Spleen (tissue), 11 donors: ENCODE measurements at regions not wholly inside any gene's neighbourhood (a gene's known extent, or its start where the extent isn't known, plus 50 kb on each side); places are given as distances from the start of the nearest gene placed in this dataset.

ENCODE experiments used
- DNase-seq: peaks from one replicate; pipeline ENCODE4 v3.0.0-alpha.2; 2020
- H3K27ac ChIP-seq, 8 donors: fragments of 200-600 bp; sonication (generic) in 7 of 8; 1 replicate in 4 of 8; 2 replicates in 4 of 8; pipeline versions ENCODE4 v1.5.0 to v1.8.0; 2016 to 2021; ENCODE audit warnings: inconsistent platforms in 4 of 8, mild to moderate bottlenecking in 4 of 8, moderate library complexity in 1 of 8
- H3K27me3 ChIP-seq, 7 donors: fragments of 200-600 bp; sonication (generic) in 6 of 7; replicated peaks in 1 of 7; 1 replicate in 4 of 7; 2 replicates in 3 of 7; pipeline versions ENCODE4 v1.5.0 to v1.8.0; 2016 to 2021; ENCODE audit warnings: inconsistent platforms in 3 of 7, mild to moderate bottlenecking in 1 of 7
- H3K36me3 ChIP-seq, 6 donors: fragments of 200-600 bp; sonication (generic) in 5 of 6; 1 replicate in 4 of 6; 2 replicates in 2 of 6; pipeline versions ENCODE4 v1.5.0 to v1.8.0; 2016 to 2021; ENCODE audit warnings: inconsistent platforms in 2 of 6
- H3K4me1 ChIP-seq, 6 donors: fragments of 200-600 bp; sonication (generic) in 5 of 6; 1 replicate in 3 of 6; 2 replicates in 3 of 6; pipeline versions ENCODE4 v1.5.0 to v1.8.0; 2016 to 2021; ENCODE audit warnings: inconsistent platforms in 3 of 6
- H3K4me3 ChIP-seq, 8 donors: fragments of 200-600 bp; sonication (generic) in 7 of 8; 1 replicate in 4 of 8; 2 replicates in 4 of 8; pipeline versions ENCODE4 v1.5.0 to v1.8.0; 2016 to 2021; ENCODE audit warnings: inconsistent platforms in 4 of 8, mild to moderate bottlenecking in 4 of 8, moderate library complexity in 2 of 8
- H3K9me3 ChIP-seq, 8 donors: fragments of 200-600 bp; sonication (generic) in 7 of 8; 1 replicate in 4 of 8; 2 replicates in 4 of 8; pipeline versions ENCODE4 v1.5.0 to v1.8.0; 2016 to 2021; ENCODE audit warnings: inconsistent platforms in 4 of 8
- CTCF ChIP-seq, 11 experiments: fragments of 200-600 bp in 7 of 11; fragments of 450-650 bp in 4 of 11; sonication (generic) in 4 of 11; IDR thresholded peaks in 8 of 11; conservative IDR thresholded peaks in 3 of 11; 1 replicate in 7 of 11; 2 replicates in 4 of 11; pipeline versions ENCODE4 v1.4.0 to v1.8.0; 2016 to 2021; ENCODE audit warnings: antibody characterized with exemption in 11 of 11, inconsistent platforms in 4 of 11, mild to moderate bottlenecking in 1 of 11
- POLR2A ChIP-seq, 3 donors: fragments of 450-650 bp; IDR thresholded peaks; one replicate each; pipeline ENCODE4 v1.5.1; 2017; ENCODE audit warnings: antibody characterized with exemption in 3 of 3, mild to moderate bottlenecking in 1 of 3
- POLR2AphosphoS5 ChIP-seq, 3 donors: sonication (generic); formaldehyde crosslinking; IDR thresholded peaks; one replicate each; pipeline ENCODE4 v1.5.1; 2017; ENCODE audit warnings: antibody characterized with exemption in 3 of 3
- WGBS, 5 donors: extraction: QIAGEN DNeasy Blood & Tissue Kit in 3 of 5; methylation state at CpG; one replicate each; pipeline versions ENCODE4 v1.1.5 to v1.1.7; 2013 to 2018; 5-methylcytosine and 5-hydroxymethylcytosine counted together
- intact Hi-C: fragments of 100-400 bp; cut with DNase I; formaldehyde crosslinking; loops from one replicate; pipeline ENCODE4 v1.15.0; 2023; ENCODE audit warnings: low total_unique reads
- donor health status: healthy with polysubstance abuse.
- donor health status: DM: no; HTN: no; CAD: no; lungs with moderate emphysema.
- donor health status: DM: no; HTN: no; CAD: no.
- donor health status: Bipolar disorder and iron deficiency.
- donor health status: healthy.
- donor health status: DM: no; HTN: no; CAD: no.
- donor health status: DM: yes; HTN: yes; CAD: no.

DNA sequence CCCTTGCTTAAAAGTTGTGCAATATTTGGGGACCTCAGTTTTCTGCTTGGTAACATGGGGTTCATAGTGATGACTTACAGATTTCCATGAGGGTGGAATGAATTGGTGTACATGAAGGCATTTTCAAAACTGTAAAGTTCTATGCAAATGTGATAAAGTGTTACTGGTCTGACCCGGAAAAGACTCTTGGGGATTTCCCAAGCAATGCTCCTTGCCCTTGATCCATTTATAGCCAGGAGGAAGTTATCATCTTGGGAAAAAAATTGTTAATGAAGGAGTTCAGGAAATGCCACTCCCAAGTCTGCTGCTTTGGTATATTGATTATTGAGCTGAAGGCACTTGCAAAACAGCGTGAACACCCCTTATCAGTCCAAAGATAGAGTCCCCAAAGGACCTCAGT, 96.3 kb upstream of the ZPBP start:
- intact Hi-C loops, result no loop called here
- Histone ChIP-seq H3K27me3 (peaks cover 0 to 5% (median 0%) of the 10 kb centered on the region in 7 donors), H3K36me3 (no peaks in the 10 kb centered on the region), H3K9me3 (peaks cover 0 to 15% (median 0%) of the 10 kb centered on the region in 8 donors), H3K27ac (no peak overlapping the region), H3K4me3 (no peak overlapping the region), H3K4me1 (peaks cover 0 to 14% (median 3%) of the 10 kb centered on the region in 6 donors)
- WGBS, 5 donors, result 48 to 68% (median 57%) methylated on average over 2 of the region's 2 CpGs
- DNase-seq, result no peak
- TF ChIP-seq POLR2A (IDR thresholded peaks at IDR 0.05), result no peak
- TF ChIP-seq POLR2AphosphoS5 (IDR thresholded peaks at IDR 0.05), result no peak
- no peak for TF ChIP-seq CTCF (IDR thresholded peaks at IDR 0.05 in 8 of 11, conservative IDR thresholded peaks at IDR 0.05 in 3 of 11)

DNA sequence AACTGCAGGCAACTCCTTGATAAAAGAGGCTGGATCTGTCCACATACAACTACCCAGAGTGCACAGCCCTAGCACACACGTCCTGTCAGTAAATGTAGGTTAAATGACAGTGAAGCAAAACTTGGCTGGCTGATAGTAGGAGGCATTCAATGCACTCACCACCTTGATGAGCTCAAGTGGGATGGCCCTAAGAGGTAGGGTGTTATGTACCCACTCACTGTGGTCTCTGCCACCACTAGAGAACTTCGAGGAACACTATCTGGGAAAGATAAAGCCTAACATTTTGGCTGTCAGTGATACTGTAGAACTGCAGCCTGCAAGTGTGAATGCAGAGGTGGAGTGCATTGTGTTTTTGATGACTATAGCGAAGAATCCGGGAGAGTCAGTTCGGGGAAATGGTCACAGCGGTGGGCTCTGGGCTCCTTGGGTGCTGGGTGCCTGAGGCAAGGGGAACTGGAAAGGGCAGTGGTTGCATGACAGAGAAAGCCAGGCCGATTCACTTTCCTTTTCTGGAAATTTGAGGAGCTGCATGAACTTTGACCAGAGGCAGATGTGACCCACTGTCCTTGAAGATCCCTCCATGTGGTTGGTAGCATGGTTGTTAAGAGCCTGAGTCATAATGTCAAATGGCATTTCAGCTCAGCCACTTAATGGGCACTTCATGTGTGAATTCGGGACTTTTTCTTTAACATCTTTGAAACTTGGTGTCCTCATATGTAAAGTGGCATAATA, 93.1 kb upstream of the ZPBP start:
- no peak overlapping the region for H3K4me3 ChIP-seq
- no peak overlapping the region for H3K27ac ChIP-seq
- H3K4me1 ChIP-seq, result peaks cover 0 to 26% (median 3%) of the 10 kb centered on the region in 6 donors
- peaks cover 0 to 5% (median 0%) of the 10 kb centered on the region in 7 donors for H3K27me3 ChIP-seq
- WGBS, 5 donors, result 82 to 92% (median 85%) methylated on average over 8 of the region's 8 CpGs
- TF ChIP-seq POLR2AphosphoS5 (IDR thresholded peaks at IDR 0.05) (no peak), CTCF (IDR thresholded peaks at IDR 0.05 in 8 of 11, conservative IDR thresholded peaks at IDR 0.05 in 3 of 11) (no peak), POLR2A (IDR thresholded peaks at IDR 0.05) (no peak)
- H3K9me3 ChIP-seq, result peaks cover 0 to 15% (median 0%) of the 10 kb centered on the region in 8 donors
- DNase-seq, result no peak
- intact Hi-C loops, result no loop called here
- H3K36me3 ChIP-seq, result no peaks in the 10 kb centered on the region

DNA sequence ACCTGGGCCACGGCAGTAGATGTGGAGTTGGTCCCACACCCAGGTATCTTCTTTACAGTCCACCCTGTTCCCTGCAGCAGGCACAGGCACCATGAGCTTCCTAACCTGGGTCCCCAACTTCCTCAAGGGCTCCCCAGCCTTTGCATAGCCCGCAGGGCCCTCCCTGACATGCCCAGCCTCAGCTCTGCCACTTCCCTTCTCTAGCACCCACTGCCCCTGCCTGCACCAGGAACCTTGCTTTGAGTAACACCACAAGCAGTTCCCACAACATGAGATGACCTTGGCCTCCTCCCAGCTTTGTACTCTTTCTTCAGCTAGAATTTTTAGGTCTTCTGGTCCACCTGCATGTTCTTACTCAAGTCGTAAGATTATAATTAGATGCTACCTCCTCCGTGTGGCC, 92.2 kb upstream of the ZPBP start:
- DNase-seq, result no peak
- intact Hi-C loops, result no loop called here
- H3K36me3 ChIP-seq, result no peaks in the 10 kb centered on the region
- TF ChIP-seq POLR2AphosphoS5 (IDR thresholded peaks at IDR 0.05) (no peak), CTCF (IDR thresholded peaks at IDR 0.05 in 8 of 11, conservative IDR thresholded peaks at IDR 0.05 in 3 of 11) (no peak), POLR2A (IDR thresholded peaks at IDR 0.05) (no peak)
- peaks cover 0 to 33% (median 3%) of the 10 kb centered on the region in 6 donors for H3K4me1 ChIP-seq
- WGBS, 5 donors, result 48 to 72% (median 65%) methylated on average over 4 of the region's 4 CpGs
- peaks cover 0 to 12% (median 0%) of the 10 kb centered on the region in 8 donors for H3K9me3 ChIP-seq
- no peak overlapping the region for H3K4me3 ChIP-seq
- H3K27ac ChIP-seq, result no peak overlapping the region
- no peaks in the 10 kb centered on the region for H3K27me3 ChIP-seq

GRCh38 chr7:50184271-50184990, 91.4 kb upstream of the ZPBP start:
- peaks cover 0 to 33% (median 3%) of the 10 kb centered on the region in 6 donors for H3K4me1 ChIP-seq
- no peak overlapping the region for H3K4me3 ChIP-seq
- no peak for DNase-seq
- intact Hi-C loops, result no loop called here
- H3K36me3 ChIP-seq, result no peaks in the 10 kb centered on the region
- H3K27ac ChIP-seq, result no peak overlapping the region
- TF ChIP-seq POLR2AphosphoS5 (IDR thresholded peaks at IDR 0.05), result no peak
- no peak for TF ChIP-seq CTCF (IDR thresholded peaks at IDR 0.05 in 8 of 11, conservative IDR thresholded peaks at IDR 0.05 in 3 of 11)
- TF ChIP-seq POLR2A (IDR thresholded peaks at IDR 0.05), result no peak
- WGBS, 5 donors, result 42 to 56% (median 49%) methylated on average over 11 of the region's 11 CpGs
- no peaks in the 10 kb centered on the region for H3K27me3 ChIP-seq
- peaks cover 0 to 10% (median 0%) of the 10 kb centered on the region in 8 donors for H3K9me3 ChIP-seq
